IPS DF 6.9 (cell line): ENCODE measurements at regions not wholly inside any gene's neighbourhood (a gene's known extent, or its start where the extent isn't known, plus 50 kb on each side); places are given as distances from the start of the nearest gene placed in this dataset.
"Not testable (repeated sequence)": the region's sequence is repeated elsewhere in the genome, so short reads cannot be mapped to it uniquely, and the experiment has no call there.

Source experiments
- DNase-seq: peaks from one replicate; pipeline ENCODE4 v3.0.0-alpha.2; 2013; ENCODE audit warnings: low read depth, low spot score
- H3K27ac ChIP-seq: one replicate; pipeline ENCODE4 v1.5.1; 2013; ENCODE audit warnings: low read length, control low read depth
- H3K27me3 ChIP-seq: 2 replicates; pipeline ENCODE4 v1.6.1; 2013; ENCODE audit warnings: mild to moderate bottlenecking, low read length; ENCODE audit not compliant: control insufficient read depth, insufficient read depth
- H3K36me3 ChIP-seq: 2 replicates; pipeline ENCODE4 v1.6.1; 2013; ENCODE audit warnings: low read length; ENCODE audit not compliant: control insufficient read depth, insufficient read depth
- H3K4me1 ChIP-seq: 2 replicates; pipeline ENCODE4 v1.6.1; 2013; ENCODE audit warnings: low read length; ENCODE audit not compliant: control insufficient read depth, insufficient read depth
- H3K4me3 ChIP-seq: 2 replicates; pipeline ENCODE4 v1.5.1; 2013; ENCODE audit warnings: mild to moderate bottlenecking, low read length
- H3K9me3 ChIP-seq: 2 replicates; pipeline ENCODE4 v1.6.1; 2013; ENCODE audit warnings: low read length, inconsistent platforms; ENCODE audit not compliant: control insufficient read depth, insufficient read depth
- WGBS: extraction: QIAGEN DNeasy Blood & Tissue Kit; methylation state at CpG from one replicate; pipeline ENCODE4 v1.1.7; 2013; ENCODE audit warnings: mixed read lengths, missing lambda C conversion rate; ENCODE audit not compliant: insufficient read length, insufficient coverage; 5-methylcytosine and 5-hydroxymethylcytosine counted together

DNA sequence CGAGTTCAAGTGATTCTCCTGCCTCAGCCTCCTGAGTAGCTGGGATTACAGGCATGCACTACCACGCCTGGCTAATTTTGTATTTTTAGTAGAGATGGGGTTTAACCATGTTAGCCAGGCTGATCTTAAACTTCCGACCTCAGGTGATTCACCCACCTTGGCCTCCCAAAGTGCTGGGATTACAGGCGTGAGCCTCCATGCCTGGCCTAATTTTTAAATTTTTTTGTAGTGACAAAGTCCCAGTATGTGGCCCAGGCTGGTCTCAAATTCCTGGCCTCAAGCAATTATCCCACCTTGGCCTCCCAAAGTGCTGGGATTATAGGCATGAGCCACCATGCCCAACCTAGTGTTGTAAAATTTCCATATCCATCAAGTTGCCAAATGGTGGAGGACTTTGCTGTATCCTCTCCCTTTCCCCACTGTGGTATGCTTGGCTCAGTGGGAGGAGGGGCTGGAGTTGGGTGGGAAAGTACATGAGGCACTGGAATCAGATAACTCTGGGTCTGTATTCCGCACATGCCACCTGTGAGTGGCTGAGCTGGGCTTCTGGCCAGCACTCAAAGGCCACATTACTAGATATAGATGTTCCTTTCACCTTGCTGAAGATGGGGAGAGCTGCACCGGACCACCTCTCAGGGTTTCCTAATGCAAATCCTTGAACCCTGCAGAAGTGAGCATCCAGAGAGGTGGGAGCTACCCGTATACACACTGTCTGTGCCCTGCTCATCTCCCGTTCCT, 252.6 kb downstream of the GOLGA6L6 start:
- H3K4me1 ChIP-seq, H3K36me3 ChIP-seq, DNase-seq, H3K27ac ChIP-seq, H3K4me3 ChIP-seq, H3K27me3 ChIP-seq: not testable (repeated sequence)
- WGBS, result no CpG with 5 or more reads among the region's 8 CpGs
- peaks cover 15% of the 10 kb centered on the region for H3K9me3 ChIP-seq

DNA sequence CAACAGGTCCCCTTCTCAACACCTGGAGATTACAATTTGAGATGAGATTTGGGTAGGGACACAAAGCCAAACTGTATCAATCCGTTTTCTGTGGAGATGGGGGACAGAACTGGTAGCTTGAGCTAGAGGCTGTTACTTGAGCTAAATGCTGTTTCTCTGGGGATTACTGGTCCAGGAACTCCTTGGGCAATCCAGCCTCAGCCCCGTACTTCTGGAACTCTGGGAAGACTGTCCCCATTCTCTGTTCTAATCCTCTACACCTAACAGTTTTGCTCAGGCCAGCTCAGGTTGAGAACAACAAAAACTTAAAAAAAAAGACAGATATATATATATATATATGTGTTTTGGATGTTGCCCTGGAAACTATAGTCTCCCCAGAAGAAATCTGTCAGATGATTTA, 255.0 kb downstream of the GOLGA6L6 start:
- not testable (repeated sequence) for H3K4me1 ChIP-seq, H3K4me3 ChIP-seq, H3K27ac ChIP-seq, H3K36me3 ChIP-seq, DNase-seq, H3K27me3 ChIP-seq
- WGBS, result no CpG with 5 or more reads among the region's 2 CpGs
- peaks cover 19% of the 10 kb centered on the region for H3K9me3 ChIP-seq

DNA sequence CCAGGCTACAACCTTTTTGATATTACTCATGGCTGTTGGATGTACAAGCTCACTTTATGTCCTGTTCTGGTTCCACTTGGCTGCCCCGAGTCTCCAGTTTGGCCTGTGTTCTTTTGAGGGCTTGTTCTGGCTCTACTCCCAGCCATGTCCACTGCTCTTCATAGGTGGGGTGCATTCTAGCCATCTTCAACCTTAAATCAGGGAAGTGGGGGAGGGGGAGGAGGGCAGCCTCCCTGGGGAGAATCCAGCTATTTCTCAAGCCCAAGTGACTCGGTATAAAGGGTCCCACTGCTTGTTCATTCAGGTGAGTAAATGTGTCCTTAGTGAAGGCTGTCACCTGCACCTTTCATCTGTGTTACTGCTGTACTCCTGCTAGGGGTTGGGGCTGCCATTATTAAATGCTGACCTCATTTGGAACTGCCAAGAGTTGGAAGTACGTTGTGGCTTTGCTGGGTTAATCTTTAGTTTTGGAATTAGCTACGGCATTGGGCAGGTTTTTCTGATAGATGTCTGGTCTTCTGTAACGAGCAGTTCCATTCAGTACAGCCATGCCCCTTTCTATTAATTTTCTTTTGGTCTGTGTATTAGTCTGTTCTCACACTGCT, 255.8 kb downstream of the GOLGA6L6 start:
- H3K9me3 ChIP-seq, result peaks cover 24% of the 10 kb centered on the region
- DNase-seq, H3K4me3 ChIP-seq, H3K27me3 ChIP-seq, H3K27ac ChIP-seq, H3K4me1 ChIP-seq, H3K36me3 ChIP-seq: not testable (repeated sequence)
- WGBS, result no CpG with 5 or more reads among the region's 5 CpGs

DNA sequence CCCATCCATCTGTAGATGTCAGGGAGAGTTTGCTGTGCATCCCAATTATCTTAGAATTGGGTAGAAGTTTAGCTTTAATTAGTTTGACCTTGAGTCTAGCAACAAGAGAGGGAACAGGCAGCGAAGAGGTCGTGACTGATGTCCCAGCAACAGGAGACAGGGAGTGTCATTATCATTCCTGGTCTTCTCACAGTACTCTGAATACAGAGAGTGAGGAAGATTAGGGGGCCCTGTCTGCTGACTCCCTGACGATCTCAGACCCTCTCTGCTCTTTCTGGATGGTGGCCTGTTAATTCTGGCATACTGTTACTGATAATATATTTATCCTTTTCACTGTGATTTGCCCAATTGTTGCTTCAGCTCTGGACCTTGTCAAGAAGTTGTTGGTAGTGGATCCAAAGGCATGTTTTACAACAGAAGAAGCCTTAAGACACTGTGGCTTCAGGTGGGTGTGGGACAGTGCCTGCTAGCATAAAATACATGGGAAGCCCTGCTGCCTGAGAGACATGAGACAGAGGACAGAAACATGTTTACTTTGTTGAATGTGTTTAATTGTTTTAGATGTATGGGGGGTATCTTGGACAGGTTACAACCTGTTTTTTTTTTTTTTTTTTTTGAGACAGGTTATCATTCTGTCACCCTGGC, 256.6 kb downstream of the GOLGA6L6 start:
- H3K4me3 ChIP-seq, H3K4me1 ChIP-seq, H3K27me3 ChIP-seq, DNase-seq, H3K36me3 ChIP-seq, H3K27ac ChIP-seq: not testable (repeated sequence)
- WGBS, result no CpG with 5 or more reads among the region's 3 CpGs
- peaks cover 26% of the 10 kb centered on the region for H3K9me3 ChIP-seq

DNA sequence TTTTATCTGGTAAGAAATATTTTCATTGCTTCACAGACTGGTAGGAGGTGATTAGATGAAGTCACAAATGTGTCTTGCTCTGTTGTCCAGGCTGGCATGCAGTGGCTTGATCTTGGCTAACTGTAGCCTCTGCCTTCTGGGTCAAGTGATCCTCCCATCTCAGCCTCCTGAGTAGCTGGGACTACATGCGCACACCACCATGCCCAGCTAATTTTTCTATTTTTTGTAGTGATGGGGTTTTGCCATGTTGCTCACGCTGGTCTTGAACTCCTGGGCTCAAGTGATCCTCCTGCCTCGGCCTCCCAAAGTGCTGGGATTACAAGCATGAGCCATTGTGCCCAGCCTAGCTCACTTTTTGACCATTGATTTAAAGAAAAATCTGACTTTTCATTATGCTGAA, 257.9 kb downstream of the GOLGA6L6 start:
- no CpG with 5 or more reads among the region's 3 CpGs for WGBS
- H3K27me3 ChIP-seq, H3K4me1 ChIP-seq, H3K4me3 ChIP-seq, DNase-seq, H3K27ac ChIP-seq, H3K36me3 ChIP-seq: not testable (repeated sequence)
- peaks cover 25% of the 10 kb centered on the region for H3K9me3 ChIP-seq

DNA sequence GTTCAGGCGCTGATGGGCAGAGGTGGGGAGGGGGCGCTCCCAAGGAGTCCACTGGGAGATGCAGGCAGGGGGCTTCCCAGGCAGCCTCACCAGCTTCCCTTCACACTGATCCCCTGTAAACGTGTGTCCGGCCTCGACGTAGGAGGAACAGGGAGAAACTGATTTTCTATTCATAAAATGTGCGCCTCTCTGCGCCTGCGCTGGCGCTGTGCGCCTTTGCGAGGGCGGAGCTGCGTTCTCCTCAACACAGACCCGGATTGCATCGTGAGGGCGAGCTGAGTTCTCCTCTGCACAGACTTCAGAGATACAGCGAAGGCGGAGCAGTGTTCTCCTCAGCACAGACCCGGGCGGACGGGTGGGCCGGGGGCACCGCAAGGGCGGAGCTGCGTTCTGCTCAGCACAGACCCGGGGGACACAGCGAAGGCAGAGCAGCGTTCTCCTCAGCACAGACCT, 259.1 kb downstream of the GOLGA6L6 start:
- no CpG with 5 or more reads among the region's 29 CpGs for WGBS
- not testable (repeated sequence) for H3K4me3 ChIP-seq, H3K27me3 ChIP-seq, H3K27ac ChIP-seq, DNase-seq, H3K36me3 ChIP-seq, H3K4me1 ChIP-seq
- H3K9me3 ChIP-seq, result peaks cover 24% of the 10 kb centered on the region

DNA sequence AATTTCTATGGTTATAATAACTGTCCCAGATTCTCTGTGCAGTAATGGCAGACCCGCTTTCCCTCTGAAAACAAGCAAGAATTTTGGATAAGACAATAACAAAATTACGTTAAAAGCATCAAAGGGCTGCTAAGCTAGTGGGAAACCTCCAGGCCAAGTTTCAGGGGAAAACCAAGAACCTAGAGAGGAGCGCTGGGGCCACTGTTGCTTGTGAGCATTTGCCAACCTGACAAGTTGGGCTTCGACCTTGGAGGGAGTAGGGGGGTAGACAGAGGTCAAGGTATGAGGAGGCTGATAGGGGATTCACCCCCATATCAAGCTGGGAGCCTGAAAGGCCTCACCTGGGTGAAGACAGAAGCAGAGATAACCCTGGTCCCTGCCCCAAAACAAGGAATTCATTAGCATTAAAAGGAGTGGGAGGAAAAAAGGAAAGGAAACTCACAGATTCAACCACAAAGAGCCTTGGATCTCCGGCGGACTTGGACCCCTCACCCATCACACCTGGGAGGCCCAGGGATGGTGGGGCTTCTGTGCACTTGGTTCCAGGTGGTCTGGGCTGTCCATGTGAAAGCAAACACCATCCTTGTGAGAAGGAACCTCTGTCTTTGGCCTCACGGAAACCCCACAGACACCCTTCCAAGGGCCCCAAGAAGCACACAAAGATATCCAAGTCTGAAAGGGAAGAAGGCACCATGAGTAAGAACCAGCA, 259.9 kb downstream of the GOLGA6L6 start:
- DNase-seq, H3K36me3 ChIP-seq, H3K4me1 ChIP-seq, H3K4me3 ChIP-seq, H3K27me3 ChIP-seq, H3K27ac ChIP-seq: not testable (repeated sequence)
- H3K9me3 ChIP-seq, result peaks cover 25% of the 10 kb centered on the region
- no CpG with 5 or more reads among the region's 7 CpGs for WGBS

DNA sequence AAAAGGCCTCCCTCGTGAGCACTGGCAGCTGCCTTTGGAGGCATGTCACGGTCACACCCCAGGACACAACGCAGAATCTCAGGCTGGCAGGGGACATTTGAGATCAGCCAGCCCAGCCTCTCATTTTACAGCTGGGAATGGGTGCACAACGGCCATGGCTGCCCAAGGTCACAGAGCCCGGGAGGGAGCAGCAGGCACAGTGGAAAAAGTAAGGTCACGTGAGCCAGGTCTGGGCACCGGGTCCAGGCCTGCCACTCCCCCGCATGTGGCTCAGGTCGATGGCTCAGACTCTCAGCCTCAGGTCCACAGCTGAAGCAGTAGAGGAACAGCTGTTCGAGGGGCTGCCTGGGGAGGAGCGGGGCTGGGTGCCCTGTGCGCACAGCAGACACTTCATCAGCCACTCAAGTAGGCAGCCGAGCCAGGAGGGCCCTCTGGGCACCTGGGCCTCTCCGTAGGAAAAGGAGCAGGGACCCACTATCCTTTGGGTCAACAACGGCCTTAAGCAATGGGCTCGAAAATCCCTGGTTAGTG, 260.6 kb downstream of the GOLGA6L6 start:
- H3K4me1 ChIP-seq, result no peaks in the 10 kb centered on the region
- H3K27ac ChIP-seq, result no peak overlapping the region
- H3K4me3 ChIP-seq, result no peak overlapping the region
- no peaks in the 10 kb centered on the region for H3K36me3 ChIP-seq
- H3K9me3 ChIP-seq, result peaks cover 28% of the 10 kb centered on the region
- WGBS, result no CpG with 5 or more reads among the region's 16 CpGs
- no peak for DNase-seq
- no peaks in the 10 kb centered on the region for H3K27me3 ChIP-seq

DNA sequence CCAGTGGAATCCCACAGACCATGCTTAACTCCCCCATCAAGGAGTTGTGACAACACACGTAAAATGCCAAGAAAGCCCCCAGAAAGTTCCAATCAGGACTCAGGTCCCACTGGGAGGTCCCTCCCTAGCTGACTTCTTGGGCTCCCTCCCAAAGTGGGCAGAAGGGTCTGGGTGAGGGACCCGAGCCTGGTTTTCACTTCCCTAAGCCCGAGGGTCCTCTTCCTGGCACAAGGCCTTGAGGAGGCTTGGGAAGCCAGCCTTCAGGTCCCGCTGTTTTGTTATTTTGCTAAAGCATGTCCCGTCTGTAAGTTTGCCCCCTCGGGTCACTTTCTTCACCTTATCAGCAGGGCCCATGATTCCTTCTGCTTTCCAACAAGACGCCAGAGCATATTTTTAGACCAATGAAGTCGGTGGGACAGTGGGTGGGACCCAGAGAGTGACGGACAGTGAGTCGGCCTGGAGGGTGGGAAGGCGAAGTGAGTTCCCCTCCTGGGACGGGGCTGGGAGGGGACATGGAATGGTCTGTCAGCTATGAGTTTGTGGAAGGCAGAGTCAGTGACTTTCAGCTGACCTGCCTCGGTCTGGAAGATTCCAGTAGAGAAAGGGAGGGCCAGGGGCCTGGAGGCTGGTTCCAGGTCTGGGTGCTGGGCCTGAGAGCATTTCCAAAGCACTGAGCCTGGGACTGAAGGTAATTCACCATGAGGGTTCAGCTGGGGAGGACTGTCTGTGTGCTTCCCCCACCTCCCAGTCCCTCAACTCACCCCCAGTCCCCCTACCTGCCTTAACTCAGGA, 261.3 kb downstream of the GOLGA6L6 start:
- not testable (repeated sequence) for H3K36me3 ChIP-seq, H3K27ac ChIP-seq, H3K27me3 ChIP-seq, H3K4me3 ChIP-seq, DNase-seq, H3K4me1 ChIP-seq
- peaks cover 28% of the 10 kb centered on the region for H3K9me3 ChIP-seq
- no CpG with 5 or more reads among the region's 13 CpGs for WGBS

DNA sequence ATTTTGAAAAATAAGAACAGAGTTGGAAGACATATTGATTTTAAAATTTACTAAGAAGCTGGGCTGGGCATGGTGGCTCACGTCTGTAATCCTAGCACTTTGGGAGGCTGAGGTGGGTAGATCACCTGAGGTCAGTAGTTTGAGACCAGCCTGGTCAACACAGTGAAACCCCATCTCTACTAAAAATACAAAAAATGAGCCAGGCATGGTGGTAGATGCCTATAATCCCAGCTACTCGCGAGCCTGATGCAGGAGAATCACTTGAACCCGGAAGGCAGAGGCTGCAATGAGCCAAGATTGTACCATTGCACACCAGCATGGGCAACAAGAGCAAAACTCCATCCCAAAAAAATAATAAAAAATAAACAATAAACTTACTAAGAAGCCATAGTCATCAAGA, 262.5 kb downstream of the GOLGA6L6 start:
- WGBS, result no CpG with 5 or more reads among the region's 4 CpGs
- not testable (repeated sequence) for H3K36me3 ChIP-seq, H3K27ac ChIP-seq, H3K27me3 ChIP-seq, H3K4me3 ChIP-seq, DNase-seq, H3K4me1 ChIP-seq
- H3K9me3 ChIP-seq, result peaks cover 31% of the 10 kb centered on the region
